ENCODE measurements at regions not wholly inside any gene's neighbourhood (a gene's known extent, or its start where the extent isn't known, plus 50 kb on each side); places are given as distances from the start of the nearest gene placed in this dataset.

DNA sequence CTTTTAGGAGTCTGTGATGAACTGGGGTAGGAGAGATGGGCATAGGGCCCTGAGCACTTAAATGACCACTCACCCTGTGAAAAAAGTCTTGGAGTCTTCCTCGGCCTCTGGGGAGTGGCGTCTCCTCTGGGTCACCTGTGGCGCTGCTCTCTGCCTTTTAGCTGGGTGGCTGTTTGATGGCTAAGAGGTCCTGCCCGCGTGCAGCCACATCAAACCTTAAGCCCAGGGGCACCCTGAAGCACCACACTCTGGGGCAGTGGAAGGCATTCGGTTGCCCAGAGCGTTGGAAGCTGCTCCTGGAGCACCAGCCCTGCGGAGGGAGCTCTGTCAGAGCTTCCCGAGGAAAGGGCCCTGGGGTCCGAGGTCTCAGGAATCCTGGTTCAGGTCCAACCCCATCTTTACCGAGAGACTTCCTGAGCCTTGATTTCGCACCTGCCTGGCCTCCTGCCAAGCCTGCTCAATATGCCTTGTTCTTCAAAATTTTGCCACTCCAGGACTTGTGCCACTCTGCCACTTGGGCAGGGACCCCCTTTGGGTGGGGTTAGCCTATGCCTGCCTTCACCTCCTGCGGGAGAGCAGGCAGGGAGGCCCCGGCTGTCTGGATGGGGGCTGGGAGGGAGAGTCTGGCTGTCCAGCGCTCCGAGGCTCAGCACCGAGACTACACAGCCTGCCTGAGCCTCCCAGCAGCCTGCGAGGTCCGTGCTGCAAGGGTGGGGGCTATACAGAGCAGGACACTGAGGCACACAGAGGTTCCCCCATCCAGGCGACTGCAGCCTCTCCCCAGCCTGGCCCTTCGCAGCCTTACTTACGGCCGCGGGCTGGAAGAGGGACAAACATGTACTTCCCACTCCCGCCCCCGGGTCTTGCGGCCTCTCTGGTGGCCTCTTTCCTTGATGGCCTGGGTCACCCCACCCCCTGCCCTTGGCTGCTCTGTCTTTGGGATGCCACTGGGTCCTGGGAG is 63.4 kb upstream of the RNU6ATAC start:
- DNase-seq (ENCODE audit: low spot score), result no peak

DNA sequence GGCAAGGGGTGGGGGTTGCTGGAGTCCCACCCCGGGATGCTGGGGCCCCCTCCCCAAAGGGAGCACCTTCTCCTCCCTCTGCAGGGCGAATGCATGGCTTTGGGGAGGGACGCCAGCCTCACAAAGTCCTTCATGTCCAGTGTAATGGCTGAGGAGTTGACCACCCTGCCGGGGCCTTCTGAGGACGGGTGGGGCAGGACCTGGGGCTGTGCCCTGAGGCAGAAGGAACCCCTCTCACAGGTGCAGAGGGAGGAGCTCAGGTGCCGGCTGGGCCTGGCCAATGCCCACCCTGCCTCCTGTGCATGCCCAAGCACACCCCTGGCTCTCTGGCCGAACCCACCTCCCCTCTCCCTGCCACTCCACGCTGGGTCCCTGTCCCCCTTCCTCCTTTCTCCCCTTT is 64.3 kb upstream of the RNU6ATAC start:
- DNase-seq (ENCODE audit: low spot score), result no peak

DNA sequence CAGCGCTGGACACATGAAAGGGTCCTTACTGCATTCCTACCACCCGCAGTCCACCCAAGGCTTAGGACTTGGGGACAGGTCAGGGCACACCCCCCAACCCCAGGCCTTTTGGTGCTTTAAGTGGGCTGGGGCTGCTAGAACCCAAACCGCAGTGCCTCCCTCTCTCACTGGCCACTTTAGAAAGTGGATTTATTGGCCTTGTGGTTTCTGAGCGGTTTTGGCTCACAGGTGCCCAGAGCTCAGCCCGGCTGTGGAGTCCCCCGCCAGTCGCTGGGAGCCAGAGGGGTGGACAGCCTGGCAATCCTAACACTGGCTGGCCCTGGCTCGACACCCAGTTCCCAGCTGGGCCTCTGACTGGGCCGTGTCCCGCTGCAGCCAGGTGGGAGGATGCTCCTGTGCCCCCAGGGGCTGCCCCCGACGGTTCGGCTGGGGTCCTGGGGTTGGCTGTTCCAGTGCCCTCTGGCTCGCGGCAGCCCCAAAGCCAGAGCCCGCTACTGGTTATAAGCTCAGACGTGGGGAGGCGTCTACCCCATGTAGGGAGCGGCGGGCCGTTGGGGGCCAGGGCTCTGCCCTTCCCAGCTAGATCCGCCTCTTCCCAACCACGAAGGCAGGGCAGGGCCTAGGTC is 65.2 kb upstream of the RNU6ATAC start:
- no peak for DNase-seq (ENCODE audit: low spot score)

DNA sequence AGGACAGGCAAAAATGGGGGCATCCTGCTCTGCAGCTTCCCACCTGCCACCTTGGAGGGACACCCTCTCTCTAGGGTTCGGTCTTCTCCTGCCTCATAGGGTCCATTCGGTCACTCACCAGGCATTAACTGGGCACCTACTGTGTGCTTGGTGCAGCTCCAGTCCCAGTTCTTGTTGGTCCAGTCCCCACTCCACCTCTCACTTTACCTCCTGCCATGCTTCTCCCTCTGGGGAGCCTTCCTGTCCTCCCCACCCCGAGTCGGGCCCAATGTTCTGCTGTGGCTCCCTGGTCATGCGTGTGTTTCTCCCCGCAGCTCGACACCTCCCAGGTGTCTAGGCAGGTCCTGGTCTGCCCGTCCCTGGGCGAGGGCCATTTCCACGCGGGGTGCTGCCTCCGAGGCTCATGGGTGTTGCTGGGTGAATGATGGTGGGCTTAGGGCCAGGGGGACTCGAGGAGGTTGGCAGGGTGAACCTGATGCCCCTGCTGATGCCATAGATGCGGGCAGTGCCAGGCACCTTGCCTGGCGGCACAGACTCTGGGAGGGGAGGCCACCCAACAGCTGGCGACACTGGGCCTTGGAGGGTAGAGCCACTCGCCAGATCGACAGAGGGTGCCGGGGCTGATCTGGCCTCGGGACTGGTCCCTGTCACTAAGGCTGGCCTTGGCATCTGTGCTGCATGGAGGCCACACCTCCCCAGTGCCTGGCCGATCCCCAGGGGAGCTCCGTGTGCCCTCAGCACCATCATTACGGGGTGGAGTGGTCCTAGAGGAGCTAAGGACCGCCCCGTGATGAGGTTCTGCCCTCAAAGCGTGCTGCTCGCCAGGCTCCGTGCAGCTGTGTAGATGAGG is 66.0 kb upstream of the RNU6ATAC start:
- no peak for DNase-seq (ENCODE audit: low spot score)

DNA sequence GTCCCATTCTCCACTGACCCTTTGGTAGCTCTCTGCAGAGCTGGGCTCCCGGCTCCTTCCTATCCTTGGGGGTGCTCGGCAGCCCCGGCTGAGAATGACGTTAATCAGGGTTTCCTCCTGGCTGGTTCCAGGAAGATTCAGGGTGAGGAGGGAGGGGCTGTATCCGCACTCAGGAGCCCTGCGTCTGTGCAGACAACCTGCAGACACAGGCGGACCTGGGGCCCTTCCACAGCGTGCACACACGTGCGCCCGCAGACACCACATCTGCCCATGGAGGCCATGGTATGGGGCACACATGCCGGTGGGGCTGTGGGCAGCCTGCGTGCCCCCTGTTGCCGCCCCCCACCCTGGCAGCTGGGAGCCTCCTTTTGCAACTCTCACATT is 66.6 kb upstream of the RNU6ATAC start:
- DNase-seq (ENCODE audit: low spot score), result no peak

DNA sequence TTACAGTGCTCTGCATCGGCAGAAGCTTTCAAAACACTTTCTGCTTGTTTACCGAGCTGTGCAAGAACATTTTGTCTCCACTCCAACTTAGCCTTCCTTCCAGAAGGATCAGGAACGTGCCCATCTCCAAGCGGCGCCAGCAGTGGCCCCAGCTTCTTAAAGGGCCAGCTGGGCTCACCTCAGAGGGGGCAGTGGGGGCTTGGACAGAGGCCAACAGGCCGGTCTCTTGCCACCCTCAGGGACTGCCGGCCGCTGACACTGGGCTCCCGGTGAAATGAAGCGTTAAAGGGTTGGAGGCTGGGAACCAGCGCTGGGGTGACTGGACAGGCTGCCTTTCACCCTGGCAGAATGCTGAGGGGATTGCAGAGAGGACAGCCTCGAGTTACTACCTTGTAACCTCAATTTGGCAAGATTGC is 67.0 kb upstream of the RNU6ATAC start:
- no peak for DNase-seq (ENCODE audit: low spot score)

DNA sequence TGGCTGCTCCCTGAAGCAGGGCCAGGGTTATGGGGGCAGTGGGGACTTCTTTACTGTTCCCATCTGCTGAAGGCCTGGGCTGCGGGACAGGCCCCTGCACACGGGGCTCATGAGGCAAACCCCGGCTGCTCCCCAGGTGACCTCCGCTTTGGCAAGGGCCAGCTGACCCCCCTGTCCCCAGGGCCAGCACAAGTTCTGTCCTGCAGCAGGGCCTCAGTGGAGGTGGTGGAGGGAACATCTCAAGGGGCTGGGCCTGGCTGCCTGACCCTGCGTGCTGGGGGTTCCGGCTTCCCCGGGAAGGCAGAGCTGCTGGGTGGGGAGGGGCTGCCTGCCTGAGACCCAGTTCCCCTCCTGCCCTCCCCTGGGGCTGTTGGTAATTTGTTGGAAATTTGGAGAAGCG is 67.4 kb upstream of the RNU6ATAC start:
- DNase-seq (ENCODE audit: low spot score), result no peak

DNA sequence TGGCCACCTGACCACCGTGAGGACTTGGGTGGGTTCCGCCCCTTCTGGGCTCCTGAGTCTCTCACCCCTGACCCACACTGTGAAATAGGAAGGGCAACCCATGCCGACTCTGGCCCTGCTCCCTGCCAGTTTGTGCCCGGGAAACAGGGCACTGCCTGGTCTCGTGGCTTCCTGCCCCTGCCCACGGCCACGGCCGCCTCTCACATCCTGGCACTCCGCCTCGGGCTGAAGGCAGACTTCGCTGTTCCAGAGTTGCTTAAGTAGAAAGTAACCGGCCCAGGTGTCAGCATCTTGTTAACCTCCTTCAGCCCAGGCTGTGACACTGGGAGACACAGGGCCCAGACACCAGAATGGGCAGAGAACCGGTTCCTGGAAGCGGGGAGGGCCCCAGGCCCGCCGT is 68.7 kb upstream of the RNU6ATAC start:
- DNase-seq (ENCODE audit: low spot score), result no peak

DNA sequence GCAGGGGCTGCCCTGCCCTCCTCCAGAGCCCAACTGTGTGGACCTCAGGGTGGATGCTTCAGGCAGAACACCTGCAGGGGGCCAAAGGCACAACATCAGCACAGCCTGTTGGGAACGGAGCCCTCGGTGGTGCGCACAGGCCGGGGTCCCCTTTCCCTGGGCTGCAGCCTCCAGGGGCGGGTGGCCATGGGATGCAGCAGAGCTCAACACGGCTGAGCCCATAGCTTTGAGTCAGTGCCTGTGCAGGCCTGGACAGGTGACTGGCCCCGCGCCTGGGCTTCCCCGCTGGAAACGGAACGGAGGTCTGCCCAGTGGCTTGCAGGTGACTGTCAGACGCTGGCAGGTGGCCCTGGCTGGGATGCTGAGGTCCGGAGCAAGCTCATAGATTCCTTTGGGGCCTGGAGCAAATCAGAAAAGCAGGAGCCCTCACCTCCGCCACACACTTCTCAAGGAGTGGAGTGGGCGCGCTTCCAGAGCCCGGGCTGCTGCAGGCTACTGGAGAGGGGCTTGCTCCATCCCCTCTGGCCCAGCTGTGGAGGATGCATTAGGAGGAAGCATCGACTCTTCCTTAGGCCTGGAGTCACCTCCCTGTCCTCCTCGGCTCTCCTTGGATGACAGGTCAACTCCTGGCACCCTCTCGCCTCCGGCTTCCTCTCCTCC is 69.8 kb upstream of the RNU6ATAC start:
- DNase-seq (ENCODE audit: low spot score), result no peak

DNA sequence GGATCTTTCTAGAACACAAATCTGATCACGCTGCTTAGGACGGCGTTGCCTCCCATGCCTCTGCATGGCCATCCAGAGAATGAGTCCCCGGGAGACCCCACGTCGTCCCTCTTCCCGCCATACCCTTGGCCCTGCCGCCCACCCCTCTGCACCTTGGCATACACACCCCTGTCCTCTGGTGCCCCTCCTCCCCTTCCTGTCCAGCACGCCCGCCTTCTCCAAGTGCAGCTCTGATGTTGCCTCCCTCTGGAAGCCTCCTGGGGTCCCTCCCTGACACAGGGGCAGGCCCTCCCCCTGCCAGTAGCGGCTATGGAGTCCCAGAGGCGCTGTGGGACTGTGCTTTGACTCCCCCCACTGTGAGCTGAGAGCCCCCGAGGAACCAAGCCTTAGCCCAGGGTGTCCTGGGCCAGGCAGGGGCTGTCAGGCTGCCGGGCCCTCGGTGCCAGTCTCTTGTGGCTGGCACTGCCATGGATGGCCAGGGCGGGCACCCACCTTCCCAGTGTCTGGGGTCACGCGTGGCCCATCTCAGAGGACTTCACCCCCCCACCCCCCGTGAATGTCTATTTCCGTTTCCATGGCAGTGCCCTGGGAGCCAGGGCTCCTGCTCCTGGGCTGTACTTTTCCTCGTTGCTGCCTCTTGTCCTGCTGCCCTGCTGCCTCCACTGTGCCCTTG is 70.5 kb upstream of the RNU6ATAC start:
- DNase-seq (ENCODE audit: low spot score), result no peak

DNA sequence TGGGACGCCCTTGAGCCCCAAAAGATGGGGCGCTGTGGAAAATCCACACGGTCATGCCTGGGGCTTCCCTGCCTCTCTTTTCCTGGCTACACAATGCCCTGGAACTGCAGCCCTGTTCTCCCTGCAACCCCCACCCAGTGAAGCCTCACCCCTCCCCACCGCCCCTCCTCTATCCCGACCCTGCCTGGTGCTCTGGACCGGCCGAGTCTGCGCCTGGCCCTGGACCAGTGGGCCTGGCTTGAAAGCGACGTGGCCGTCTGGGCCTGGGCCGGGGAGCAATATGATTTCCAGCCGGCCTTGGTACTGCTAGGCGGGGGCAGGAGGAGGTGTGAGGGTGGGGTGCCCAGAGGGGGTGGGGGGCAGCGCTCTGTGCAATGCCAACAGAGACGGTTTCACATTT is 71.0 kb upstream of the RNU6ATAC start:
- no peak for DNase-seq (ENCODE audit: low spot score)

DNA sequence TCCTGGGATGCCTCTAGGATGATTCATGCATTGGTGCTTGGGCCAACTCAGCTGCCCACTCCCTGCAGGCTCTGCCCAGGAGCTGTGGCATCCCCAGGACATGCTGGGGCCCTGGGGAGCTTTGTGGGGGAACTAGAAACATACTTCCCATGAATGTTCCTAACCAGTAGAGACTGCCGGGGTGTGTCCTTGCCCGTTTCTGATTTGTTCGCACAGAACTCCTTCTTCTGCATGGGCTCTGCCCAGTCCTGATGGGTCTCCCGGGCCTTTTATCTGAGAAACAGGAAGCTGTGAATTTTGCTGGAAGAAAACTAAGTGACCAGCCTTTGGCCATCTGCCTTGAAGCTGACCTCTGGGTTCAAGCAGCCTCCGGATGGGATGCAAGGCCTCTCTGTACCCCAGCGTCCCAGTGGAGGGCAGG is 71.6 kb upstream of the RNU6ATAC start:
- DNase-seq (ENCODE audit: low spot score), result no peak

DNA sequence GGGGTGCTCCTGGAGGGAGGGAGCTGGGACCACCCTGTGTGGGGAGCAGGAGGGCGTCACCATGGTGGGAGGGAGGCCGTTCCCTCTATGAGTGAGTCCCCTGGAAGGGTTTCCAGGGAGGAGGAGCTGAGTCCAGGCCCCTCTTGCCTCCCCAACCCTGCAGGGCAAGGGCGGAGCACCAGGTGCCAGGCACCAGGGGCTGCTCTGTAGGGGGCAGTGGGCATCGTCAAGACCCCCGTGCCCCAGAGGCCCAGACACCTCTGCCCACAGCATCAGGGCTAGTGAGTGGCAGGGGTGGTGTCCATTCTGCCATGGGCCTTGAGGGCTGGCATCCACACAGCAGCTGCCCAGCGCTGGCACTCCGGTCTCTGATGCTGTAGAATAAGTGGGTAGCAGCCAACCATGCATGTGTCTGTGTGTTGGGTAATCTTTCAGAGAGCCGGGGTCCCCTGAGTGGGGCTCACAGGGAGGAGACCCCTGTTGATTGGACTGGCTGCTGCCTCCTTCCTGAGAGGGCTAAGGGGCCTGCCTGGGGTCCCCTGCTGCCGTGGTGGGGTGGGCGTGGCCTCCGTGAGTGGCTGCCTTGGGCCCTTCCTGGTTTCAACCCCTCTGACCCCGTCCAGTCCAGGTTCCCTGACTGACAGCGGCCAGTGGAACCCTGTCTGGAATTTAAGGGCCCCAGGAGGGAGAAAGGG is 72.7 kb upstream of the RNU6ATAC start:
- DNase-seq (ENCODE audit: low spot score), result no peak

DNA sequence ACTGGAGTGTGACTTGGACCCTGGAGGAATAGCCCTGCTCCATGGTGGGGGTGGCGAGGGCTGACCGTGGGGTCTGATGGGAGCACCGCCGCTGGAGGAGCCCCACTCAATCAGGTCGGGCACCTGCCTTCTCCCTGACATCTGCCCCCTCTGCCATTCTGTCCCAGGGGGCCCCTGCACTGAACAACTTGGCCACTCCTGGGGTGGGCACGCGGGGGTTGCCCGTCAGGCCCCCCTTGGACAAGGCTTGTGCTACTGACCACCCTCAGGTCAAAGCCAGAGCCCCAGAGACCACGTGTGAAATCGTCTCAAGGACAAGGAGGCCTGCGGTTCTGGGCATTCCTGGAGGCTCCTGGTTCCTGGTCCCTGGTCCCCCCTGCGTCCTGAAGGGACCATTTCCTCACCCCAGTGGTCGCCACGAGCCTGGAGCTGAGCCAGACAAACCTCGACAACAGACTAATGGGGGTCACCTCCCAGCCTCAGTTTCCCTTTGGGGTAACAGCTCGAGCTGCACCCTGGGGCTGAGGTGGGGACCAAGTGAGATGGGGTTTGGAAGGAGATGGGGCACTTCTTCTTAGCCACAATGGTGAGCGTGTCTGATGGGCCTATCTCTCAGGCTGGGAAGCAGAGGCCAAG is 73.4 kb upstream of the RNU6ATAC start:
- DNase-seq (ENCODE audit: low spot score), result no peak

DNA sequence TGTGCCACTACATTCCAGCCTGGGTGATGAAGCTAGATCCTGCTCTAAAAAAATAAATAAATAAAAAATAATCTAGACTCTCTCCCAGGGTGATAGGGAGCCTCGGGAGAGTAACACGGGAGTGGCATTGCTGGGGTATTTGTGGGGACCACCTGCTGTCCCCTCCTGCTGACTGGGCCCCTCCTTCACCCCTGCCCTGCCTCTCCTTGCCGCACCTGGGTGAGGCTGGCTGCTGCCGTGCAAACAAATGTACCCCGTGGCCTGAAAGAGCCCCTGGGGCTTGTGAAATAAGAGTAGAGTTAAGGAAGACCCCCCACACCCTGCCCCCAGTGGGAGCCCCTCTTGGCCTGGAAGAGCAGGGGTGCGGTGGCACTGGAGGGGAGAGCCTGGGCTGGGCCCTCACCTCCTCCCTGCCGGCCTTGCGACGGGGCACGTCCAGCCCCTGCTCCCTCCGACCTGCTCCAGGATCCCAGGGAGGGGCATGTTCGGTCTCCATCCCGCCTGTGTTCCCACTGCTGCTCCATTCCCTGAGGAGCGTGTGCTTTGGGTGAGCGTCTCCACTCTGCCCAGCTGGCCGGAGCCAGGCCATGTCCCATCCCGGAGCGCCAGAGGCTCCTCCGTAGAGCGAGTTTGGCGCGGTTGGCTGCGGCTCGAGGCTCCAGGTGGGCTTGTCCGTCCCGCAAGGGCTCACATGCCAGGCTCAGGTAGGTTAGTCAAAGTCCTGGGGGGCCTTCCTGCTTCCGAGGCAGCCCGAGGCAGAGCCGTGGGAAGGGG is 75.0 kb upstream of the RNU6ATAC start:
- no peak for DNase-seq (ENCODE audit: low spot score)

DNA sequence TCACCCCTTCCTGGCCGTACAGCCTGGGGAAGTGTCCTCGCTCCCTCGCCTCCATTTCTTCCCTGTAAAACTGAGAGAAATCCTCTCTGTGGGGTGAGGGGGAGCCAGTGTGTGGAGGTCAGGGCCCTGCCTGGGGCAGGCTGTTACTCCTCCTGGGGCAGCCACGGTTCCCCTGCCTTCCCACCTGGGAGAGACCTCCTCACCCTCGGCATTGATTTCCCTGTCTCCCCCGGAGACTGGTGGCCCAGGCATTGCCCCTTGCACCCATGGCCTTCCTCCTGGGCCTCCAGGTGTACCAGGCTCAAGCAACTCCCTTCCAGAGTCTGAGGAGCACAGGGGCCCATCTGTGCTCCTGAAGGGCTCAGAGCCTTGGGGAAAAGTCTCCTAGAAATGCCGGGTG is 75.6 kb upstream of the RNU6ATAC start:
- DNase-seq (ENCODE audit: low spot score), result no peak

DNA sequence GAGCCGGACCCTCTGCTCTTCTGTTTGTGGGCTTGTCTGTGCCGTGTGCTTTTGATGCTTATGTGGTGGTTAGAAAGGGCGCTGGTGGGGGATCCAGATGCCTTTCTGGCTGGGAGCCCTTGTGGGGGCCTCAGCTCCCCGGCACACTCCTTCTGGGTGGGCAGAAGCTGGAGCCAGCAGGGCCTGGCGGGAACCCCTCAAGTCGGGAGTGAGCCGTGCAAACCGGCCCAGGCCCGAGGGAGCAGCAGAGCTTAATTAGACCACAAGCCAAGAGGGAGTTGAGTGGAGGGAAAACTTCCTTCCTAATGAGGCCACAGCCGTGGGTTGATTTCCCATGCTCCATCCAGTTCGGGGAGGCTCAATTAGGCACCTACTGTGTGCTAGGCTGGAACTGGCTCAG is 76.0 kb upstream of the RNU6ATAC start:
- DNase-seq (ENCODE audit: low spot score), result no peak

DNA sequence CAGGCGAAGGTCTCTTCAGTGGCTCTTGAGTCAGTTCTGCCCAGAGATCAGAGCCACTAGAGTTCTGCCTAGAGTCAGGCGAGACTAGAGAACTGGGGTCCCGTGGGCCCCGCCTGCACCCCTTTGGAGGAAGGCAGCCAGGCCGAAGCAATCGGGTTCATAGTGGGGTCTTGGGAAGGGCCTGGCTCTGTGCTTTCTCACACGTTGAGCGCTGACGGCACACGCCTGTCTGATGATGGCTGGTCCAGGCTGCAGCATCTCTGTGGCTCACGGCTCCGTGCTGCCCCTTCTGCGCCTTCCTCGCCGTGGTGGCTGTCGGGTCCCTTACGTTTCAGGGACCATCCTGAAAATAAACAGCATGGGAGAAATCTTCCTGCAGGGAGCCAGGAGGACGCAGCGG is 78.3 kb upstream of the RNU6ATAC start:
- DNase-seq (ENCODE audit: low spot score), result no peak

DNA sequence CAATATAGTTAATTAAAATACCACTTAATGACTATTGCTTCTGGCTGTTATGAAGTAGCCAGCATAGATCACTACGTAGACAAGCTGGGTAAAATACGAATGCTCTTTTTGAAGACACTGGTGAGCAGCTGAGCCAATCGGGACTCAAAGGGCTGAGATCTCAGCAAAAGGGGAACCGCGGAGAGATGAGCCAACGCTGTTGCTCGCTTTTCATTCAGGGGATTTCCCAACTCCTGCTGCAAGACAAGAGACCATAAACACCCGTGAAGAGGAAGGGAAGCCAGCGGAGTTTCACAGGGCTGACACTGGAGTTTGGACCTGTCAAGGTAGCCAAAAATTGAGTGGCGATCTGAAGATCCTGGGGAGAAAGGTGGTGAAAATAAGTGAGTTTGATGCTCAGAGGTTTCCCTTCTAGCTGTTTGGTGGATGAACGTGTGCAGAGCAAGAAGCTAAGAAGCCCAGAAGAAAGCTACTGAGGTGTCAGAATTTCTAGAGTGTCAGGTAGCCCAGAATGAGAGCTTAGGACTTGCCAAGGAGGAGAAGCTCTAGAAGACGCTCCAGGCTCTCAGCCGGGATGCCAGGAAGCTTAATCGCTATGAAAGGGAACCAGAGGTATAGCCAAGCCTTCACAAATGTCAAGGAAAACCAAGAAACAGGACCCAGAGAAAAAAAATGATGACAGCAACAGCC is 79.6 kb upstream of the RNU6ATAC start:
- no peak for DNase-seq (ENCODE audit: low spot score)
